DMS53 (cell line): ENCODE measurements at regions not wholly inside any gene's neighbourhood (a gene's known extent, or its start where the extent isn't known, plus 50 kb on each side); places are given as distances from the start of the nearest gene placed in this dataset.
"Not testable (repeated sequence)": the region's sequence is repeated elsewhere in the genome, so short reads cannot be mapped to it uniquely, and the experiment has no call there.

Experiments
- DNase-seq: peaks from one replicate; lab custom pipeline; 2025; lab: John Stamatoyannopoulos, UW

GRCh38 chr6:109255087-109255486 lies 127.2 kb downstream of the CD164 start:
- DNase-seq, result no peak

- no peak for DNase-seq
These were observed 128.9 kb downstream of the CD164 start for GRCh38 chr6:109253366-109253765.

DNA sequence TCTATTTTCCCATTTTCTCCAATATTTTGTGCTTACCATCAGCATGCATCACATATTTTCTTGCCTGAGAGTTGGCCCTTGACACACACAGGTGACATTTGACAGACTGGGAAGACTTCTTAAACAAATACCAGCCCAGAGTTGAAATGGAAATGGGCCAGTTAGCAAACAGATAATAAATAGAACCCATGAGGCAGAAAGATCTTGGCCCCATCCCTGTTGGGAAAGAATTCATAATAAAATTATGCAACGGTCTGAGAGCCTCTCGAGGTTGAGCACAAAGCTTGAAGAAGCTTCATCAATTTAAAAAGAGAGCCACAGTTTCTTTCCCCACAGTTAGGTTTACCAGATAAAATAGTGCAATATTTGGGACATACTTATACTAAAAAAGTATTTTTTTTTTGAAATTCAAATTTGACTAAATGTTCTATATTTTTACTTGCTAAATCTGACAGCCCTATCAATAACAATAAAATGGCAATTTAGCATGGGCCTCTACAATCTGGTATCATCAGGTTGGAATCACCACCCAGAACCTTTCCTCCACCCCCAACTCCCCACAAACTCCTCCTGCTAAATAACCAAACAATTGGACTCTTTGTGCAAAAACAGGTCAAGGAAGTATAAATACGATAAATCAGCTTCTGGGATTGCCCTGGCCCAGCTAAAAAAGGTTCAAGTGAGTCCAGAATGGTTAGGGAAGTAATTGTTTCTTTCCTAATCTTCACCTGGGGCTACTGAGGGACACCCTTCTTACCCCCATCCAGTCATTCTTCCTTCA lies 129.8 kb downstream of the CD164 start:
- peak; percentile 16 for DNase-seq

GRCh38 chr6:109251839-109252238 lies 130.4 kb downstream of the CD164 start:
- no peak for DNase-seq

GRCh38 chr6:109250544-109251156 lies 131.6 kb downstream of the CD164 start:
- DNase-seq, result not testable (repeated sequence)

- no peak for DNase-seq
These were observed 138.1 kb downstream of the CD164 start for GRCh38 chr6:109243863-109244825.

DNA sequence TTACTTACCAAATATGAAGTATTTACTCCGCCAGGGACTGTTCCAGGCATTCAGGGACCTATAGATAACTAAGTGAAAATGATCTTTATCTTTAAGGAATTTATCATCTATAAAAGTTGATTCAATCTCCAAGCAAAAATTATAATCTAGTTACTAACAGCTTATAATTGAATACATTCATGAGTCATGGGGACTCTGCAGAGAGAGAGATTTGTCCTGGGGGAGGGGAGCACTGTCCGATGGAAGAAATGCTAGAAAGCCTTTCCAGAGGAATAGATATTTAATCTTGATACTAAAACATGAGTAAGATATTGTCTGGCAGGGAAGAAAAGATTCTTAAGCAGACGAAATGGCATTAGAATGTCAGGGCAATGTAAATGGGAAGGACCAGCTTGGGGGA lies 139.3 kb downstream of the CD164 start:
- DNase-seq, result no peak

- peak; percentile 28 for DNase-seq
These were observed 140.2 kb downstream of the CD164 start for GRCh38 chr6:109242029-109242428.

- DNase-seq, result no peak
These were observed 141.1 kb downstream of the CD164 start for GRCh38 chr6:109241199-109241598.

DNA sequence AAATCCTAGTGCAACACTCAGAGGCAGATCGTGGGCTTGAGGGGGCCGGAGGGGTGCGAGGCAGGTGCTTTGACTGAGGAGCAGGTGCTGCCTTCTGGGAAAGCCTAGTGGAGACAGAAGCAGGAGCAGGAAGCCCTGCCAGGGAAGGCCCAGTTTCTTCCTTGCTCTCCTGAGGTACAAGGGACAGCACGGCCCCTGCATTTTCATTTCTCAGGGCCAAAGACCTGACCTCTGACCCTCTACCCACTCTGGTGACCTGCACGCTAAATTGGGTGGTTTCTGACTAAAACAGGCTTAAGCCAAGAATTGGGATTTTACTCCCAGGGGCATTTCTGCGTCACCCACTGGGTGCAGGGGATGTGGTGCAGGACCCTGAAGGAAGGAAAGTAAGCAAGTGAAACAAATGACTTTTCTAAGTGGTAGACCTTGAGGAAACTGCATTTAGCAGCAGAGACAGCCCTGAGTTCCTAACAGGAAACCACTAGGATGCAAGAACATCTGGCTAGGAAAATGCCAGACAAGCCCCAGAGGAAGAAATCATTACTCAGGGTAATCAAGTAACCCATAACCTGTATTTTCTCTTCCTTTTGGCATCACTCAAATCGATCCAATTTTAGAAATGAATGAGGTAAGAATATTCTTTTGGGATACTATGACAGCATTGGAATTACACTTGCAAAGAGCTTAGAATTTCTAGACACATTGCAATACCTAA lies 141.7 kb downstream of the CD164 start:
- peak; percentile 3 for DNase-seq

DNA sequence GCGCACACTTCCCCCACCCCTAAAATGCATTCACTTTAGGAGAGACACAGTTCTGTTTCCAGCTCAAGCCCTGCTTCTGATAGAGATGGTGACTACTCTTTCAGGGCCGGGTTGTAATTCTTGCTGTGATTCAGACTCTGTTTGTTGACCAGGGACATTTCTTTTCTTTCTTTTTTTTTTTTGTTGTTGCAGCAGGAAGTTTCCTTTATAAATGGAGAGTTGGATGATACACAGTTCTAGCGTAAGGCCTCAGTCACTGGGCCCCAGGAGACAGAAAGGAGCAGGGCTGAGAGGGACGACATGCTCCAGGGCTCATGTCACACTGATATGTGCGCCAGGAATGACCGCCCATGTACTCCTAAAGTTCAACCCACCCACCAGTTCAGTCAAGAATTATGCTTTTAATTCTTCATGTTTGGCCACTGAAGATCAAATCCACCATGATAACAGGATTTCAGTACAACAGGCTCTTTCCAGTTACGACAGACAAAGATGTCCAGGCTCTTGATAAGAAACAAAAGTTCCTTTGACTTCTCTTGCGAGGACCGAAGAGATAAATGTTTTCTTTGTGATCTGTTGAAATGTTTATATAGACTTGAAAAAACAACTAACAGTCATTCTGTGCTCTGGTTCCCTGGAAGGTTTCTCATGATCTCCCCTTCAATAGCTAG lies 142.5 kb downstream of the CD164 start:
- peak; percentile 16 for DNase-seq

DNA sequence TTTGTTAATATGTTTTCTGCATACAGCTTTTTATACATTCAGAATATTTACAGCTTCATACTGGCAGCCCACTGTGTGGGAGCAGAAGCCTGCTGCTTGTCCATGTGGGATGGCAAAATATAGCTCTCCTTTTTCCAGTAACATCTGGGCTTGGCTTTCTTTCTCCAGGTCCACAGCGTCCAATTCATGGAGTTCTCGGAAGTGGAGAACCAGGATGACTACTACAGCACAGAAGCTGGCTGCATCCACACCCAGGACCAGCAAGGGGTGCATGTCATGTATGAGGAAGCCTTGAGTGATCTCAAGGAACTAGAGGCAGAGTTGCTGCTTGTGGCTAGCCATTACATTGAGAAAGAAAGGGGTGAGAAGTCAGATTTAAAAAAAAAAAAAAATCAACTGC lies 143.1 kb downstream of the CD164 start:
- no peak for DNase-seq

DNA sequence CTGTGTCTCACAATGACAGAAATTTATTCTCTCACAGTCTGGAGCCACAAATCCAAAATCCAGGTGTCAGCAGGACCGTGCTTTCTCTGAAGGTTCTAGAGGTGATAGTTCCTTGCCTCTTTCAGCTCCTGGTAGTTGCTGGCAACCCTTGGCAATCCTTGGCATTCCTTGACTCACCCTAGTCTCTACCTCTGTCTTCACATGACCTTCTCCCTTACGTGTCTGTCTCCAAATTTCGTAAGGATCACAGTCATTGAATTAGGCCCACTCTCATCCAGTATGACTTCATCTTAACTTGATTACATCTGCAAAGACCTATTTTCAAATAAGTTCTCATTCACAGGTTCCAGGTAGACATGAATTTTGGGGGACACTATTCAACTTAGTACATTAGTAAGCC lies 143.1 kb downstream of the CEP57L1 start:
- no peak for DNase-seq

- no peak for DNase-seq
These were observed 142.7 kb downstream of the CEP57L1 start for GRCh38 chr6:109237986-109238329.

DNA sequence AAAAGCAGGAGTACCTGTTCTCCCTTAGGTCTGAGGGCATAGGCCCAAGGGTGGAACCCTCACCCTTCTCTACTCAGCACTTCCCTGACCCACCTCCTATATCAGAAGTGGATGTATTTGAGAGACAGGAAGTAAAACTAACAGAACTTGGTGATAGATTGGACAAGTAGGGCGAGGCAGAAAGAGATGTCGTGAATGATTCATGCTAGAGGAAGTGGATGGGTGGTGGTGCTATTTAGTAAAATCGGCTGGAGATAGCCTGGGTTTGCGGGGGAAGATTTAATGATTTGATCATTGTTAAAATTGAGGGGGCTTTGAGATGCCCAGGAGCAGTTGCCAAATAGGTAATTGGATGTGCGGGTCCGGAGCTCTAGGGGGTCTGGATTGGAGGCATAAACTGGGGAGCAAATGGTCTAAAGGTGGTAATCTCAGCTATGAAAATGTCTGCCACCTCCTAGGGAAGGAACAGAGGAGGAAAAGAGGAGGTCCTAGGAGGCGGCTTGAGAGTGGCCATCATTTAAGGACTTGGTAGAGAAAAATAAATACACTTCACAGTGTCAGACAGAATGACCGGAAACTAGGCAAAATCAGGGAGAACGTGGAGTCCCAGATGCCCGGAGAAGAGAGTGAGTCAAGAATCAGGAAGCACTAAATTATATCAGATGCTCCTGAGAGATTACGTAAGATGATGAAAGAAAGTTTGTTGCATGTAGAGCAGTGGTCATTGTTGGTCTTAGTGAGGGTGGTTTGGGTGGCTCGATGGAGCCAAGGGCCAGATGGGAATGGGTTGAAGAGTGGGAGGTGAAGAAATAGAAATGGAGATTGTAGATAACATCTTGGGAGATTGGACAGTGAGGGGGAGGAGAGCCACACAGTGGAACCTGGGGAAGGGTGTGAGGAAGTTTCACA lies 142.0 kb downstream of the CEP57L1 start:
- DNase-seq, result peak; percentile 10

DNA sequence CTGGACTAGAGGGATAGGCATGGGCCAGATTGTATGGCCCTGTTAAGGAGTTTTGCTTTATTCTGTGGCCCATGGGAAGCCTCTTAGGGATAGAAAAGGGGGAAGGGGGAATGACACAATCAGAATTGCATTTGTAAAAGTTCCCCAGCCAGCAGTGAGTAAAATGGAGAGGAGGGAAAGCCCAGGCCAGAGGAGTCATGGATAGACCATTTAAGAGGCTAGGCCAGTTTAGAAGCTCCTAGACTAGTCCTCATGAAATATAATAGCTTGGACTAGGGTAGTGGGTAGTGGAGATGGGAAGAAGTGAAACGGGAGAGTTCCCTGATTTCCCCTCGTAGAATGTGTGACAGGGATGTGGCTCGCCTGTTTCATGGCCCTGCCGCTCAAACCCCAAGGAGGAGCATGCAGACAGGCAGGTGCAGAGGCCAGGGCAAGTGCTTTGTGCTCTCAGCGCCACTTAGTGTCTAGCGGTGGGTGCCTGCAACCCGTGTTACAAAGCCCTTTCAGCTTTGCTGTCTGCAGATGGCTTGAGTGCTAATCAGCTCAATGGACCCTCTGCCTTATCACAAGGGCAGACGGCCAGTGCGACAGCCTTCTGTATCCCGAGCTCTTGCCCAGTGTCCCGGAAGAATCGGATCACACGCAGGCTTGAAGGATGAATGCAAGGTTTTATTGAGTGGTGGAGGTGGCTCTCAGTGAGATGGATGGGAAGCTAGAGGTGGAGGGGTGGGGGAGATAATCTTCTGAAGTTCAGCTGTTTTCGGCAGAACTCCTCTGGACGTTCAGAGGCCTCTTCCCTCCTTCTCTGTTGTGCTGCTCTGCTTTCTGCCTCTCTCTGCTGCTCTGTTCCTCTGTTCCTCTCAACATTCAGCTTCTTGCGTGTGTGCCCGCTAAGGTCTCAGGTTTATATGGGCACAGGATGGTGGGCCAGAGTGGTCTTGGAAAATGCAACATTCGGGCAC lies 141.1 kb downstream of the CEP57L1 start:
- peak; percentile 87 for DNase-seq

DNA sequence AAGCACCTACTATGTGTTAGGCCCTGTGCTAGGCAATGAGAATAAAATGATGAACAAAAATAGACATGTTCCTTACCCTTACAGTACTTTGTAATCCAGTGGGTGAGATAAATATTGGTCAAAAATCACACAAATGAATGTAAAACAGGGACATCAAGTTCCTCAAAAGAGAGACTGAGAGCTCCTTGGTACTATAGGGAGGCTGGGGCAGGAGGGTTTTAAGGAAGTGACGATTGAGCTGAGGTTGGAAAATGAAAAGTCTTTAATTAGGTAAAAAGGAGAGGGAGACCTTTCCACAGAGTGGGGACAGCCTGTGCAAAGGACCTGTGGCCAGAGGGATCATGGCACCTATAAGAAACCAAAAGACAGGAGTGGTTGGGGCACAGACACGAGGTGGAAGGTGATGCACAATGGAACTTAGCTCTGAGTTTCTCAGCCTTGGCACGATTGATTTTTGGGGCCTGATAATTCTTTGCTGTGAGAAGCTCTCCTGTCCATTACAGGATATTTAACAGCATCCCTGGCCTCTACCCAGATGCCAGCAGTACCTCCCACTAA lies 140.3 kb downstream of the CEP57L1 start:
- no peak for DNase-seq

GRCh38 chr6:109230453-109230852 lies 135.1 kb downstream of the CEP57L1 start:
- no peak for DNase-seq

DNA sequence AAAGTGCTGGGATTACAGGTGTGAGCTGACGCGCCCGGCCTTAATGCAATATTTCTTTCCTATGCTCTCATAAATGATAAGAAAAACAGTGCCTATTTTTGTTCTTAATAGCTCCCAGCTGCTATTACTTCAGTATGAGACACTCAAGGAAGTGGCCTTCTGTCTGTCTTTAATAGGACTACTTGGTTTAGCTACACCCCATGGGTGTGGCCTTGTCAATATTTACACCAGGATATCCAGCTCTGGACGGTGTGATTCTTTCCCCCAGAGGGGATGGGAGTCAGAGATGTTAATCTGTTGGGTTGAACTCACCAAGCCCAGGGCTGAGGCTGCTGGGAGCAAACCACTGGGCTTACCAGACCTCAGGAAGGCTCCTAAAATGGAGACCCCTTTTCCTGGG lies 134.2 kb downstream of the CEP57L1 start:
- DNase-seq, result peak; percentile 36
